ENCODE measurements at regions not wholly inside any gene's neighbourhood (a gene's known extent, or its start where the extent isn't known, plus 50 kb on each side); places are given as distances from the start of the nearest gene placed in this dataset.

- Mint-ChIP-seq H3K36me3 (no peaks in the 10 kb centered on the region), H3K27ac (no peak overlapping the region), H3K4me3 (no peak overlapping the region), H3K9me3 (no peaks in the 10 kb centered on the region), H3K27me3 (peaks cover 8% of the 10 kb centered on the region), H3K4me1 (ENCODE audit: unreplicated experiment) (peaks cover 28% of the 10 kb centered on the region)
- no peak for DNase-seq (ENCODE audit: extremely low spot score, unreplicated experiment)
- no peak for TF ChIP-seq CTCF (conservative IDR thresholded peaks at IDR 0.05)
Observed at GRCh38 chr9:134221273-134222017, 57.1 kb upstream of the RNU6ATAC start.

- no peak overlapping the region for H3K4me3 Mint-ChIP-seq
- H3K4me1 Mint-ChIP-seq (ENCODE audit: unreplicated experiment) = peaks cover 28% of the 10 kb centered on the region
- H3K36me3 Mint-ChIP-seq = no peaks in the 10 kb centered on the region
- H3K27me3 Mint-ChIP-seq = peaks cover 10% of the 10 kb centered on the region
- H3K27ac Mint-ChIP-seq = no peak overlapping the region
- no peaks in the 10 kb centered on the region for H3K9me3 Mint-ChIP-seq
- no peak for TF ChIP-seq CTCF (conservative IDR thresholded peaks at IDR 0.05)
- no peak for DNase-seq (ENCODE audit: extremely low spot score, unreplicated experiment)
Observed at GRCh38 chr9:134222018-134222573, 57.7 kb upstream of the RNU6ATAC start.

GRCh38 chr9:134223091-134223490 lies 58.7 kb upstream of the RNU6ATAC start:
- H3K9me3 Mint-ChIP-seq = no peaks in the 10 kb centered on the region
- TF ChIP-seq CTCF (conservative IDR thresholded peaks at IDR 0.05) = no peak
- H3K27me3 Mint-ChIP-seq = peaks cover 11% of the 10 kb centered on the region
- H3K27ac Mint-ChIP-seq = peak overlapping the region; percentile 46
- H3K4me3 Mint-ChIP-seq = no peak overlapping the region
- peaks cover 28% of the 10 kb centered on the region for H3K4me1 Mint-ChIP-seq (ENCODE audit: unreplicated experiment)
- DNase-seq (ENCODE audit: extremely low spot score, unreplicated experiment) = no peak
- H3K36me3 Mint-ChIP-seq = no peaks in the 10 kb centered on the region

GRCh38 chr9:134223591-134224122 lies 59.3 kb upstream of the RNU6ATAC start:
- H3K9me3 Mint-ChIP-seq = no peaks in the 10 kb centered on the region
- no peak overlapping the region for H3K27ac Mint-ChIP-seq
- no peak for DNase-seq (ENCODE audit: extremely low spot score, unreplicated experiment)
- no peak for TF ChIP-seq CTCF (conservative IDR thresholded peaks at IDR 0.05)
- peaks cover 14% of the 10 kb centered on the region for H3K27me3 Mint-ChIP-seq
- H3K4me3 Mint-ChIP-seq = peak overlapping the region; percentile 14
- peaks cover 32% of the 10 kb centered on the region for H3K4me1 Mint-ChIP-seq (ENCODE audit: unreplicated experiment)
- H3K36me3 Mint-ChIP-seq = no peaks in the 10 kb centered on the region

- peak overlapping the region; percentile 14 for H3K4me3 Mint-ChIP-seq
- TF ChIP-seq CTCF (conservative IDR thresholded peaks at IDR 0.05) = no peak
- H3K36me3 Mint-ChIP-seq = no peaks in the 10 kb centered on the region
- no peak overlapping the region for H3K27ac Mint-ChIP-seq
- DNase-seq (ENCODE audit: extremely low spot score, unreplicated experiment) = no peak
- H3K4me1 Mint-ChIP-seq (ENCODE audit: unreplicated experiment) = peaks cover 32% of the 10 kb centered on the region
- peaks cover 14% of the 10 kb centered on the region for H3K27me3 Mint-ChIP-seq
- H3K9me3 Mint-ChIP-seq = no peaks in the 10 kb centered on the region
Observed at GRCh38 chr9:134224127-134224526, 59.8 kb upstream of the RNU6ATAC start.

Data from type B pancreatic cell (in vitro differentiated cells).